Prostate gland (tissue), 2 donors: ENCODE measurements at regions not wholly inside any gene's neighbourhood (a gene's known extent, or its start where the extent isn't known, plus 50 kb on each side); places are given as distances from the start of the nearest gene placed in this dataset.

Experiments used
- DNase-seq: peaks from one replicate; pipeline ENCODE4 v3.0.0-alpha.2; 2019; ENCODE audit warnings: low spot score
- H3K27ac ChIP-seq, 2 donors: fragments of 200-600 bp; sonication (generic); 2 replicates each; pipeline ENCODE4 v1.5.1; 2017 to 2019
- H3K27me3 ChIP-seq: fragments of 200-600 bp; sonication (generic); replicated peaks from 2 replicates; pipeline ENCODE4 v1.5.1; 2019; ENCODE audit not compliant: insufficient read depth
- H3K36me3 ChIP-seq, 2 donors: fragments of 200-600 bp; sonication (generic); 1 replicate in 1 of 2; 2 replicates in 1 of 2; pipeline versions ENCODE4 v1.5.1 to v1.8.1; 2017 to 2019
- H3K4me1 ChIP-seq: fragments of 200-600 bp; sonication (generic); replicated peaks from 2 replicates; pipeline ENCODE4 v1.5.1; 2019
- H3K4me3 ChIP-seq, 2 donors: fragments of 200-600 bp; sonication (generic); 2 replicates each; pipeline ENCODE4 v1.5.1; 2017 to 2019
- H3K9me3 ChIP-seq: fragments of 200-600 bp; sonication (generic); 2 replicates; pipeline ENCODE4 v1.5.1; 2017
- CTCF ChIP-seq, 4 experiments: fragments of 200-600 bp in 2 of 4; fragments of 450-650 bp in 2 of 4; sonication (generic) in 2 of 4; IDR thresholded peaks; 1 replicate in 3 of 4; 2 replicates in 1 of 4; pipeline ENCODE4 v1.5.1; 2016 to 2019; ENCODE audit warnings: antibody characterized with exemption in 4 of 4, mild to moderate bottlenecking in 2 of 4, moderate library complexity in 2 of 4
- POLR2A ChIP-seq: fragments of 450-650 bp; IDR thresholded peaks from one replicate; pipeline ENCODE4 v1.6.1; 2016; ENCODE audit warnings: antibody characterized with exemption, mild to moderate bottlenecking
- POLR2AphosphoS5 ChIP-seq: sonication (generic); formaldehyde crosslinking; IDR thresholded peaks from one replicate; pipeline ENCODE4 v1.6.1; 2017; ENCODE audit warnings: antibody characterized with exemption
- WGBS: methylation state at CpG from one replicate; pipeline ENCODE4 v1.1.5; 2018; 5-methylcytosine and 5-hydroxymethylcytosine counted together
- intact Hi-C: fragments of 100-400 bp; cut with DNase I; formaldehyde crosslinking; loops from one replicate; pipeline ENCODE4 v1.14.2; 2022

GRCh38 chr11:90836031-90836430 lies 613.2 kb upstream of the CHORDC1 start:
- intact Hi-C loops, result no loop called here
- no peaks in the 10 kb centered on the region for H3K36me3 ChIP-seq
- no peak for TF ChIP-seq POLR2A
- TF ChIP-seq CTCF (IDR thresholded peaks at IDR 0.05), result no peak
- no peak for TF ChIP-seq POLR2AphosphoS5
- H3K4me1 ChIP-seq, result no peaks in the 10 kb centered on the region
- H3K9me3 ChIP-seq, result no peaks in the 10 kb centered on the region
- 75% methylated on average over 1 of the region's 1 CpG for WGBS
- H3K27me3 ChIP-seq, result no peaks in the 10 kb centered on the region
- no peak overlapping the region for H3K27ac ChIP-seq
- no peak for DNase-seq
- H3K4me3 ChIP-seq, result no peak overlapping the region

GRCh38 chr11:90823446-90823845 lies 600.6 kb upstream of the CHORDC1 start:
- TF ChIP-seq POLR2AphosphoS5, result no peak
- TF ChIP-seq CTCF (IDR thresholded peaks at IDR 0.05), result no peak
- TF ChIP-seq POLR2A, result no peak
- H3K27ac ChIP-seq, result no peak overlapping the region
- intact Hi-C loops, result no loop called here
- 46% methylated on average over 4 of the region's 4 CpGs for WGBS
- no peaks in the 10 kb centered on the region for H3K27me3 ChIP-seq
- no peaks in the 10 kb centered on the region for H3K4me1 ChIP-seq
- no peaks in the 10 kb centered on the region for H3K9me3 ChIP-seq
- H3K4me3 ChIP-seq, result no peak overlapping the region
- H3K36me3 ChIP-seq, result no peaks in the 10 kb centered on the region
- DNase-seq, result no peak

GRCh38 chr11:90822996-90823395 lies 600.1 kb upstream of the CHORDC1 start:
- Histone ChIP-seq H3K9me3 (no peaks in the 10 kb centered on the region), H3K27me3 (no peaks in the 10 kb centered on the region), H3K4me3 (no peak overlapping the region), H3K27ac (no peak overlapping the region), H3K36me3 (no peaks in the 10 kb centered on the region), H3K4me1 (no peaks in the 10 kb centered on the region)
- no peak for DNase-seq
- intact Hi-C loops, result no loop called here
- WGBS, result 19% methylated on average over 5 of the region's 5 CpGs
- no peak for TF ChIP-seq POLR2A
- TF ChIP-seq CTCF (IDR thresholded peaks at IDR 0.05), result no peak
- TF ChIP-seq POLR2AphosphoS5, result no peak

GRCh38 chr11:90818196-90818745 lies 595.4 kb upstream of the CHORDC1 start:
- Histone ChIP-seq H3K27me3 (no peaks in the 10 kb centered on the region), H3K27ac (no peak overlapping the region), H3K36me3 (no peaks in the 10 kb centered on the region), H3K9me3 (no peaks in the 10 kb centered on the region), H3K4me3 (no peak overlapping the region), H3K4me1 (no peaks in the 10 kb centered on the region)
- no peak for TF ChIP-seq CTCF (IDR thresholded peaks at IDR 0.05)
- no peak for TF ChIP-seq POLR2AphosphoS5
- TF ChIP-seq POLR2A, result no peak
- intact Hi-C loops, result no loop called here
- DNase-seq, result no peak
- 91% methylated on average over 1 of the region's 1 CpG for WGBS

- no peak overlapping the region for H3K4me3 ChIP-seq
- no peak overlapping the region for H3K27ac ChIP-seq
- H3K4me1 ChIP-seq, result no peaks in the 10 kb centered on the region
- H3K27me3 ChIP-seq, result no peaks in the 10 kb centered on the region
- 71% methylated on average over 5 of the region's 5 CpGs for WGBS
- no peaks in the 10 kb centered on the region for H3K9me3 ChIP-seq
- no peak for DNase-seq
- no peak for TF ChIP-seq CTCF (IDR thresholded peaks at IDR 0.05)
- TF ChIP-seq POLR2AphosphoS5, result no peak
- no peaks in the 10 kb centered on the region for H3K36me3 ChIP-seq
- intact Hi-C loops, result no loop called here
Observed at GRCh38 chr11:90809581-90809980, 586.7 kb upstream of the CHORDC1 start.
